ENCODE measurements at regions not wholly inside any gene's neighbourhood (a gene's known extent, or its start where the extent isn't known, plus 50 kb on each side); places are given as distances from the start of the nearest gene placed in this dataset.
"Not testable (repeated sequence)": the region's sequence is repeated elsewhere in the genome, so short reads cannot be mapped to it uniquely, and the experiment has no call there.

GRCh38 chr4:96448315-96448872, 608.5 kb downstream of the PDHA2 start:
- no peaks in the 10 kb centered on the region for H4K20me1 ChIP-seq (ENCODE audit: insufficient read depth, low read length)
- no peaks in the 10 kb centered on the region for H3K36me3 ChIP-seq (ENCODE audit: insufficient read depth, low read length)
- no peak overlapping the region for H2AFZ ChIP-seq (ENCODE audit: low read length)
- no peak overlapping the region for H3K4me3 ChIP-seq (ENCODE audit: insufficient read depth, low read length)
- H3K27me3 ChIP-seq (ENCODE audit: insufficient read depth, low read length), result no peaks in the 10 kb centered on the region
- DNase-seq (ENCODE audit: insufficient read length, low spot score, missing footprints), result no peak
- no peaks in the 10 kb centered on the region for H3K4me1 ChIP-seq (ENCODE audit: insufficient read depth, low read length)
- H3K79me2 ChIP-seq (ENCODE audit: insufficient read depth, low read length), result no peaks in the 10 kb centered on the region
- H3K9me3 ChIP-seq (ENCODE audit: low read depth, low read length), result no peaks in the 10 kb centered on the region
- H3K27ac ChIP-seq (ENCODE audit: low read depth, low read length), result no peak overlapping the region
- no peak for TF ChIP-seq CTCF (IDR thresholded peaks at IDR 0.05; ENCODE audit: extremely low read depth, low read depth, low read length)
- H3K4me2 ChIP-seq (ENCODE audit: insufficient read depth, low read length), result no peak overlapping the region

GRCh38 chr4:96455045-96455720, 615.3 kb downstream of the PDHA2 start:
- H2AFZ ChIP-seq (ENCODE audit: low read length), result no peak overlapping the region
- no peaks in the 10 kb centered on the region for H3K9me3 ChIP-seq (ENCODE audit: low read depth, low read length)
- H4K20me1 ChIP-seq (ENCODE audit: insufficient read depth, low read length), result no peaks in the 10 kb centered on the region
- H3K27me3 ChIP-seq (ENCODE audit: insufficient read depth, low read length), result no peaks in the 10 kb centered on the region
- no peaks in the 10 kb centered on the region for H3K4me1 ChIP-seq (ENCODE audit: insufficient read depth, low read length)
- no peak overlapping the region for H3K27ac ChIP-seq (ENCODE audit: low read depth, low read length)
- no peaks in the 10 kb centered on the region for H3K79me2 ChIP-seq (ENCODE audit: insufficient read depth, low read length)
- no peaks in the 10 kb centered on the region for H3K36me3 ChIP-seq (ENCODE audit: insufficient read depth, low read length)
- H3K4me3 ChIP-seq (ENCODE audit: insufficient read depth, low read length), result no peak overlapping the region
- no peak overlapping the region for H3K4me2 ChIP-seq (ENCODE audit: insufficient read depth, low read length)
- DNase-seq (ENCODE audit: insufficient read length, low spot score, missing footprints), result no peak
- TF ChIP-seq CTCF (IDR thresholded peaks at IDR 0.05; ENCODE audit: extremely low read depth, low read depth, low read length), result no peak

GRCh38 chr4:96458031-96458430, 618.1 kb downstream of the PDHA2 start:
- H3K79me2 ChIP-seq (ENCODE audit: insufficient read depth, low read length); H4K20me1 ChIP-seq (ENCODE audit: insufficient read depth, low read length); H3K27me3 ChIP-seq (ENCODE audit: insufficient read depth, low read length); H3K36me3 ChIP-seq (ENCODE audit: insufficient read depth, low read length); DNase-seq (ENCODE audit: insufficient read length, low spot score, missing footprints); H3K27ac ChIP-seq (ENCODE audit: low read depth, low read length); H3K4me3 ChIP-seq (ENCODE audit: insufficient read depth, low read length); H3K9me3 ChIP-seq (ENCODE audit: low read depth, low read length); H2AFZ ChIP-seq (ENCODE audit: low read length); H3K4me2 ChIP-seq (ENCODE audit: insufficient read depth, low read length); H3K4me1 ChIP-seq (ENCODE audit: insufficient read depth, low read length): not testable (repeated sequence)

GRCh38 chr4:96459105-96459504, 619.2 kb downstream of the PDHA2 start:
- Histone ChIP-seq H3K4me1 (ENCODE audit: insufficient read depth, low read length) (no peaks in the 10 kb centered on the region), H3K9me3 (ENCODE audit: low read depth, low read length) (no peaks in the 10 kb centered on the region), H3K27ac (ENCODE audit: low read depth, low read length) (no peak overlapping the region), H3K79me2 (ENCODE audit: insufficient read depth, low read length) (no peaks in the 10 kb centered on the region), H3K27me3 (ENCODE audit: insufficient read depth, low read length) (no peaks in the 10 kb centered on the region), H3K4me3 (ENCODE audit: insufficient read depth, low read length) (no peak overlapping the region), H3K36me3 (ENCODE audit: insufficient read depth, low read length) (no peaks in the 10 kb centered on the region), H2AFZ (ENCODE audit: low read length) (no peak overlapping the region), H3K4me2 (ENCODE audit: insufficient read depth, low read length) (no peak overlapping the region), H4K20me1 (ENCODE audit: insufficient read depth, low read length) (no peaks in the 10 kb centered on the region)
- no peak for TF ChIP-seq CTCF (IDR thresholded peaks at IDR 0.05; ENCODE audit: extremely low read depth, low read depth, low read length)
- no peak for DNase-seq (ENCODE audit: insufficient read length, low spot score, missing footprints)
